Activated B cell treated with CpG ODN at 0.5 μM for 24 hours (primary cell): ENCODE measurements at regions not wholly inside any gene's neighbourhood (a gene's known extent, or its start where the extent isn't known, plus 50 kb on each side); places are given as distances from the start of the nearest gene placed in this dataset.

Experiments used
- ATAC-seq: fragments of 200-7000 bp; cut with Tn5 transposase; one replicate; pipeline ENCODE4 v1.10.0; 2021; ENCODE audit warnings: low read depth, mild to moderate bottlenecking, moderate library complexity
- CTCF ChIA-PET: fragments of 350-600 bp; sonication (Branson Sonifier 250); formaldehyde crosslinking; loops from one replicate; lab custom pipeline; 2021; ENCODE audit warnings: antibody characterized with exemption; lab: Charles Lee
- POLR2A ChIA-PET: fragments of 350-600 bp; sonication (Branson Sonifier 250); formaldehyde crosslinking; loops from one replicate; lab custom pipeline; 2021; ENCODE audit warnings: antibody characterized with exemption; lab: Charles Lee
- DNase-seq: peaks from one replicate; pipeline ENCODE4 v3.0.0; 2022
- H3K27ac Mint-ChIP-seq: one replicate; pipeline ENCODE4 v1.8.0; 2020; ENCODE audit warnings: mixed read lengths
- H3K27me3 Mint-ChIP-seq: one replicate; pipeline ENCODE4 v1.8.0; 2021; ENCODE audit warnings: mixed read lengths
- H3K36me3 Mint-ChIP-seq: one replicate; pipeline ENCODE4 v1.8.0; 2021; ENCODE audit warnings: low read depth, mixed read lengths
- H3K4me1 Mint-ChIP-seq: one replicate; pipeline ENCODE4 v1.8.0; 2021; ENCODE audit warnings: mixed read lengths
- H3K4me3 Mint-ChIP-seq: one replicate; pipeline ENCODE4 v1.8.0; 2020; ENCODE audit warnings: mild to moderate bottlenecking, mixed read lengths
- H3K9me3 Mint-ChIP-seq: one replicate; pipeline ENCODE4 v1.8.0; 2020; ENCODE audit warnings: mixed read lengths
- CTCF ChIP-seq: fragments of 200-600 bp; IDR thresholded peaks from one replicate; pipeline ENCODE4 v1.8.0; 2022; ENCODE audit warnings: antibody characterized with exemption, mild to moderate bottlenecking
- intact Hi-C: fragments of 100-400 bp; cut with micrococcal nuclease; formaldehyde crosslinking; loops from one replicate; pipeline ENCODE4 v1.15.1; 2024

- H3K27me3 Mint-ChIP-seq, result no peaks in the 10 kb centered on the region
- TF ChIP-seq CTCF, result no peak
- no peak overlapping the region for H3K27ac Mint-ChIP-seq
- intact Hi-C loops, result no loop called here
- no peaks in the 10 kb centered on the region for H3K4me1 Mint-ChIP-seq
- CTCF ChIA-PET, result no interaction called here
- H3K36me3 Mint-ChIP-seq, result no peaks in the 10 kb centered on the region
- DNase-seq (no peak), ATAC-seq (no peak)
- POLR2A ChIA-PET, result no interaction called here
- H3K4me3 Mint-ChIP-seq, result no peak overlapping the region
- no peaks in the 10 kb centered on the region for H3K9me3 Mint-ChIP-seq
Observed at GRCh38 chr20:7741866-7742265, 198.4 kb downstream of the HAO1 start.

- POLR2A ChIA-PET, result no interaction called here
- ATAC-seq (no peak), DNase-seq (no peak)
- no peak for TF ChIP-seq CTCF
- H3K4me3 Mint-ChIP-seq, result no peak overlapping the region
- H3K9me3 Mint-ChIP-seq, result no peaks in the 10 kb centered on the region
- CTCF ChIA-PET, result no interaction called here
- no peaks in the 10 kb centered on the region for H3K4me1 Mint-ChIP-seq
- H3K36me3 Mint-ChIP-seq, result no peaks in the 10 kb centered on the region
- intact Hi-C loops, result no loop called here
- H3K27me3 Mint-ChIP-seq, result no peaks in the 10 kb centered on the region
- no peak overlapping the region for H3K27ac Mint-ChIP-seq
Observed at GRCh38 chr20:7742479-7742878, 197.8 kb downstream of the HAO1 start.

GRCh38 chr20:7744411-7744810 lies 195.8 kb downstream of the HAO1 start:
- CTCF ChIA-PET, result no interaction called here
- intact Hi-C loops, result no loop called here
- H3K4me3 Mint-ChIP-seq, result no peak overlapping the region

GRCh38 chr20:7748624-7749023 lies 191.6 kb downstream of the HAO1 start:
- Mint-ChIP-seq H3K4me3 (no peak overlapping the region), H3K9me3 (no peaks in the 10 kb centered on the region), H3K4me1 (no peaks in the 10 kb centered on the region), H3K27me3 (no peaks in the 10 kb centered on the region), H3K27ac (no peak overlapping the region), H3K36me3 (no peaks in the 10 kb centered on the region)
- CTCF ChIA-PET, result no interaction called here
- no peak for ATAC-seq
- no peak for DNase-seq
- intact Hi-C loops, result no loop called here
- POLR2A ChIA-PET, result no interaction called here
- TF ChIP-seq CTCF, result no peak

More at GRCh38 chr20:7744411-7744810, 195.8 kb downstream of the HAO1 start:
- TF ChIP-seq CTCF, result no peak
- Mint-ChIP-seq H3K4me1 (no peaks in the 10 kb centered on the region), H3K9me3 (no peaks in the 10 kb centered on the region), H3K36me3 (no peaks in the 10 kb centered on the region), H3K27ac (no peak overlapping the region), H3K27me3 (no peaks in the 10 kb centered on the region)
- DNase-seq (no peak), ATAC-seq (no peak)
- POLR2A ChIA-PET, result no interaction called here

GRCh38 chr20:7754102-7754501 lies 186.2 kb downstream of the HAO1 start:
- no peak overlapping the region for H3K4me3 Mint-ChIP-seq
- peaks cover 2% of the 10 kb centered on the region for H3K9me3 Mint-ChIP-seq
- CTCF ChIA-PET, result no interaction called here
- H3K4me1 Mint-ChIP-seq, result no peaks in the 10 kb centered on the region
- no peak overlapping the region for H3K27ac Mint-ChIP-seq
- no peak for TF ChIP-seq CTCF
- intact Hi-C loops, result no loop called here
- H3K27me3 Mint-ChIP-seq, result no peaks in the 10 kb centered on the region
- no peaks in the 10 kb centered on the region for H3K36me3 Mint-ChIP-seq
- POLR2A ChIA-PET, result no interaction called here
- DNase-seq (no peak), ATAC-seq (no peak)
